PC-9 (cell line): ENCODE measurements at regions not wholly inside any gene's neighbourhood (a gene's known extent, or its start where the extent isn't known, plus 50 kb on each side); places are given as distances from the start of the nearest gene placed in this dataset.
A peak's percentile ranks its signal among the peaks of the same experiment; 100 is the strongest.

Experiments used
- BruUV-seq: library from RNA; stranded (reverse); fragments of 400-500 nt; replicated peaks from 2 replicates; lab custom pipeline; 2021; lab: Mats Ljungman, UMichigan
- CTCF ChIA-PET: fragments of 300-600 bp; sonication (Branson Sonifier 250); formaldehyde crosslinking; loops from one replicate; lab custom pipeline; 2022; ENCODE audit warnings: antibody characterized with exemption; lab: Charles Lee
- POLR2A ChIA-PET: fragments of 300-600 bp; sonication (Branson Sonifier 250); formaldehyde crosslinking; loops from one replicate; lab custom pipeline; 2022; ENCODE audit warnings: antibody characterized with exemption; ENCODE audit not compliant: unreplicated experiment; lab: Charles Lee
- DNase-seq, 2 experiments: peaks; one replicate each; pipeline versions ENCODE4 v3.0.0 to v3.0.0-alpha.2; 2015 to 2022; ENCODE audit warnings: mixed read lengths in 1 of 2
- H2AFZ ChIP-seq: fragments of 200-600 bp; sonication (generic); 2 replicates; pipeline ENCODE4 v1.8.1; 2017; ENCODE audit warnings: antibody characterized with exemption
- H3F3A ChIP-seq: fragments of 200-600 bp; sonication (generic); 2 replicates; pipeline ENCODE4 v1.8.1; 2017; ENCODE audit warnings: antibody characterized with exemption, mild to moderate bottlenecking, low read depth; ENCODE audit not compliant: insufficient read depth
- H3K27ac ChIP-seq: fragments of 200-600 bp; sonication (generic); 2 replicates; pipeline ENCODE4 v1.6.1; 2016; ENCODE audit warnings: mixed run types
- H3K27me3 ChIP-seq: fragments of 200-600 bp; sonication (generic); 2 replicates; pipeline ENCODE4 v1.6.1; 2016; ENCODE audit warnings: low read depth, mixed run types; ENCODE audit not compliant: insufficient read depth
- H3K36me3 ChIP-seq: fragments of 200-600 bp; sonication (generic); 2 replicates; pipeline ENCODE4 v1.6.1; 2016; ENCODE audit warnings: low read depth, mixed run types
- H3K4me1 ChIP-seq: fragments of 200-600 bp; sonication (generic); replicated peaks from 2 replicates; pipeline ENCODE4 v1.6.1; 2016; ENCODE audit warnings: mixed run types; ENCODE audit not compliant: insufficient read depth
- H3K4me2 ChIP-seq: fragments of 200-600 bp; sonication (generic); 2 replicates; pipeline ENCODE4 v1.6.1; 2017; ENCODE audit warnings: mixed run types
- H3K4me3 ChIP-seq: fragments of 200-600 bp; sonication (generic); 2 replicates; pipeline ENCODE4 v1.6.1; 2016; ENCODE audit warnings: mixed run types
- H3K79me2 ChIP-seq: fragments of 200-600 bp; sonication (generic); 2 replicates; pipeline ENCODE4 v1.6.1; 2017; ENCODE audit warnings: low read depth, mixed run types
- H3K9me2 ChIP-seq: fragments of 200-600 bp; sonication (generic); 2 replicates; pipeline ENCODE4 v1.8.1; 2017; ENCODE audit warnings: mild to moderate bottlenecking; ENCODE audit not compliant: insufficient read depth
- H3K9me3 ChIP-seq: fragments of 200-600 bp; sonication (generic); 2 replicates; pipeline ENCODE4 v1.8.1; 2016; ENCODE audit warnings: low read depth; ENCODE audit not compliant: insufficient read depth
- H4K20me1 ChIP-seq: fragments of 200-600 bp; sonication (generic); 2 replicates; pipeline ENCODE4 v1.8.1; 2017; ENCODE audit not compliant: insufficient read depth
- CTCF ChIP-seq: fragments of 200-600 bp; sonication (generic); conservative IDR thresholded peaks from 2 replicates; pipeline ENCODE4 v1.6.1; 2017; ENCODE audit warnings: mixed run types, antibody characterized with exemption, mild to moderate bottlenecking, moderate library complexity
- EZH2 ChIP-seq: fragments of 200-600 bp; sonication (generic); IDR thresholded peaks from 2 replicates; pipeline ENCODE4 v1.8.0; 2017; ENCODE audit warnings: antibody characterized with exemption, low read depth
- intact Hi-C: fragments of 100-400 bp; cut with micrococcal nuclease; formaldehyde crosslinking; loops from one replicate; pipeline ENCODE4 v1.10.0; 2022; ENCODE audit not compliant: unreplicated experiment

- H3K4me2 ChIP-seq, result no peak overlapping the region
- no peaks in the 10 kb centered on the region for H3K9me2 ChIP-seq
- no peaks in the 10 kb centered on the region for H3K9me3 ChIP-seq
- H2AFZ ChIP-seq, result no peak overlapping the region
- ChIA-PET CTCF (no interaction called here), POLR2A (no interaction called here)
- H3K27ac ChIP-seq, result no peak overlapping the region
- TF ChIP-seq EZH2, result no peak
- TF ChIP-seq CTCF, result no peak
- no peak for DNase-seq
- no TSS peak for BruUV-seq
- H3K79me2 ChIP-seq, result no peaks in the 10 kb centered on the region
- no peaks in the 10 kb centered on the region for H3K36me3 ChIP-seq
- H3K4me1 ChIP-seq, result no peaks in the 10 kb centered on the region; the same call in 1 of the 2 replicates
- intact Hi-C loops, result no loop called here
- H3K4me3 ChIP-seq, result no peak overlapping the region
- no peaks in the 10 kb centered on the region for H4K20me1 ChIP-seq
- peaks cover 18% of the 10 kb centered on the region; the same call in 1 of the 2 replicates for H3K27me3 ChIP-seq
- no peaks in the 10 kb centered on the region for H3F3A ChIP-seq
These were observed 366.9 kb downstream of the SIPA1L2 start for GRCh38 chr1:232262991-232263390.

GRCh38 chr1:232260861-232261260 is 369.1 kb downstream of the SIPA1L2 start:
- ChIA-PET POLR2A (no interaction called here), CTCF (no interaction called here)
- no peaks in the 10 kb centered on the region; the same call in 1 of the 2 replicates for H3K4me1 ChIP-seq
- H3K4me3 ChIP-seq, result no peak overlapping the region
- H2AFZ ChIP-seq, result no peak overlapping the region
- H3K9me2 ChIP-seq, result no peaks in the 10 kb centered on the region
- TF ChIP-seq CTCF (no peak), EZH2 (no peak)
- H3K4me2 ChIP-seq, result peak overlapping the region; percentile 53
- no peak overlapping the region for H3K27ac ChIP-seq
- H3K27me3 ChIP-seq, result peaks cover 15% of the 10 kb centered on the region; the same call in 1 of the 2 replicates
- peak in 1 of 2 experiments; percentile 44 for DNase-seq
- no peaks in the 10 kb centered on the region for H3F3A ChIP-seq
- intact Hi-C loops, result no loop called here
- H4K20me1 ChIP-seq, result no peaks in the 10 kb centered on the region
- H3K36me3 ChIP-seq, result no peaks in the 10 kb centered on the region
- no TSS peak for BruUV-seq
- H3K9me3 ChIP-seq, result no peaks in the 10 kb centered on the region
- no peaks in the 10 kb centered on the region for H3K79me2 ChIP-seq

GRCh38 chr1:232260045-232260444 is 369.9 kb downstream of the SIPA1L2 start:
- CTCF ChIA-PET, result no interaction called here
- TF ChIP-seq EZH2 (no peak), CTCF (no peak)
- BruUV-seq, result no TSS peak

More at GRCh38 chr1:232260045-232260444, 369.9 kb downstream of the SIPA1L2 start:
- H3K4me3 ChIP-seq, result no peak overlapping the region
- no peaks in the 10 kb centered on the region for H3K79me2 ChIP-seq
- no peak overlapping the region for H2AFZ ChIP-seq
- no peaks in the 10 kb centered on the region for H3K9me2 ChIP-seq
- no peaks in the 10 kb centered on the region; the same call in 1 of the 2 replicates for H3K4me1 ChIP-seq
- intact Hi-C loops, result no loop called here
- peak overlapping the region; percentile 53; the same call in 1 of the 2 replicates for H3K4me2 ChIP-seq
- no peaks in the 10 kb centered on the region for H3K36me3 ChIP-seq
- peaks cover 9% of the 10 kb centered on the region; the same call in 1 of the 2 replicates for H3K27me3 ChIP-seq
- POLR2A ChIA-PET, result no interaction called here
- no peak for DNase-seq
- H3K27ac ChIP-seq, result no peak overlapping the region
- H4K20me1 ChIP-seq, result no peaks in the 10 kb centered on the region
- H3K9me3 ChIP-seq, result no peaks in the 10 kb centered on the region
- H3F3A ChIP-seq, result no peaks in the 10 kb centered on the region
